KBM-7 (cell line): ENCODE measurements at regions not wholly inside any gene's neighbourhood (a gene's known extent, or its start where the extent isn't known, plus 50 kb on each side); places are given as distances from the start of the nearest gene placed in this dataset.
A peak's percentile ranks its signal among the peaks of the same experiment; 100 is the strongest.

Experiments
- DNase-seq: peaks from one replicate; pipeline ENCODE4 v3.0.0-alpha.2; 2015
- in situ Hi-C: fragments of 300-500 bp; cut with MboI; formaldehyde crosslinking; loops from 2 replicates; pipeline ENCODE4 v1.14.3; 2020; ENCODE audit warnings: low sequenced_read_pairs, low pct_unique_long_range_greater_than_20kb, mixed read lengths

DNA sequence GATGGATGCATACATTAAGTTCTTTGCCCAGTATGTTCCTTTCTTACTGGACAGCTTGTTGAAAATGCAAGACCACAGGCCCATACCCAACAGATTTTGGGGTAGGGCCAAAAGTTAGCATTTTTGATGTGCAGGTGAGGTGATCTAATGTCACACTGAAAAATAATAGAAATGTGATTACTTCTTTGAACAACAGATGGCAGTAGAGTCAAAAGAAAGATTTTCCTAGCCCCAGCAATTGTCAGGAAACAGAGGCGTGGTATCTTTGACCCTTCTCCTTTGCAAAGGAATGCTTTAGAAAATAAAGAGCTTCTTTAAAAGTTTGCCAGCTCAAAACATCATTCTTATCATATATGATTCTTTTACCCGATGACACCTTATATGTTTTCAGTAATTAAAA is 343.6 kb upstream of the SYT4 start:
- in situ Hi-C loops: no loop called here

DNA sequence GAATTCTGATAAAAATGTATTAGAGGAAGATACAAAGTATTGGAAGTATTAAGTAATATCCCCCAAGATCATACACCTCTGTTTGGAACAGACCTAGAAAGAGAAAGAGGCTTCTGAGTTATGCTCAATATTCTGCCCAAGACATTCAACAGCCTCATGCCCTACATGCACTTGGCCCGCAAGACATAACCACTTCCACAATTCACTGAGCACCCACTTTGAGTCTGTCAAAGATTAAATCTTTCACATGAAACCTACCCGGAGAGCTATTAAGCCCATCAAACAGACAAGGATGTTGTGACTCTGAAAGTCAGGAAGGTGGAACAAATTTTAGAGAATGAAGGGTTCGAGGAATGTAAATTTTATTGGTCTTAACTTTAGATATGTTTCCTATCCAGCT is 344.7 kb upstream of the SYT4 start:
- in situ Hi-C loops: no loop called here
- no peak for DNase-seq

More for the DNA sequence above, 343.6 kb upstream of the SYT4 start:
- peak; percentile 71 for DNase-seq

DNA sequence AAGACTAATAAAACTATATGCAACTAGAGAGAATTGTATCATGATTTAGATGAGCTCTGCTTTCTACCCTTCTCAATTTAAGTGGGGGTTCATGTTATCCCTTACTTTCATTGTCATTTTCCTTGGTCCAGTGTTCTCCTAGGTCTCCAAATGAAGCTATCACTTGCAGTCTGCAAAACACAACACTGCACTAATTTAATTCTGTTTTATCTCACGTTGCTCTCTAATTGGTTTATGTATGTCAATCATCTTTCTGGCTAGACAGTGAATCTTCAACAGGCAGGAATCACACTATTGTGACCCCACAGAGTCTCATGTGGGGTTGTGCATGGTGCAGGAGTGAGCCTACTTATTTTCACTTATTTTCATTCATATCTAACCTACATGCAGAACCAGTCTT is 348.3 kb upstream of the SYT4 start:
- no peak for DNase-seq
- in situ Hi-C loops: no loop called here

DNA sequence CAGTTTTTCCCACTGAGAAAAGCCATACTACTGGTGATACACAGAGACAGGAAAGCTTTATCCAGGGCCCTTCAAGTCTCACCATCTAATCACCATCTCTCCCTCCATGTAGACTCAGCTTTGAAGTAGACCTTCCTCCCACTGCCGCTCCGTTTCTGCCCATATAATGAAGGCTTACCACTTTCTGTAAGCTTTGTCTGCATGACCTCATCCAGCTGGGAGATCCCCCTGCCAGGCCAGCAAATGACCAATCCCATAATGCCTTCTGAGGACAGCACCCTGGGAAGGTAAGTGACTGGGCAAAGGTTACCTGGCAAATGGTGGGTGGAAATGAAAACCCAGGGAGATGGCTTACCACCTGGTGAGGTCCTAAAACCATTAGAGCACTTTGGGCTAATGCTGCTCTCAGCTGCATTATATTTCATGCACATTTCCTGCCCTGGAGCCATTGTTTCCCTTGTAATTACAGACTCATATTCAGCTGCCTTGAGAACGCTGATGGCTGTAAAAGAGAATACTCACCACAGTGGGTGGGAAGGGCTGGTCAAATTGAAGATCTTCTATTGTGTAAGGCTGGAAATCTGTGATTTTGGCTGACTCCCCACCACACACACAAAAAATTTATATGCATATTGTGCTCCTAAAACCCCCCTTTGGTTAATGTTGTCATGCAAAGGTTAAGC is 350.7 kb upstream of the SYT4 start:
- in situ Hi-C loops: no loop called here
- DNase-seq: no peak

DNA sequence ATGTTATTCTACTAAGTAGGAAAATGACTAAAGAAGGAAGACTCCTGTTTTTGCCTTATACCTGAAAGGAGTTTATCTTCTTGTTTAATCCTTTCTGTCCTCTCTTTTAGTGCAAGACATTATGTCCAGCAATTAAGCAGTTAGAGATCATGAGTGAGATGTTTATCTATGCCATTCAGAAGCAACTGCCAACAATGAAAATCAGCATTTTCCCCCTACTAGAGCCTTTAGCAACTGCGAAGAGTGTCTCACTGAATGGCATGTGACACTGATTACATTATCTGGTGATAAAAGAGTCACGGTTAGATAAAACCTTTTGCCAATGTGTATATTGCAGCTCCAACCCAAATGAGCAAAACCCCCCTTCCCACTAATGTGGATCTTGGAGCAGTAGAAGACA is 357.7 kb upstream of the SYT4 start:
- in situ Hi-C loops: no loop called here
- no peak for DNase-seq

DNA sequence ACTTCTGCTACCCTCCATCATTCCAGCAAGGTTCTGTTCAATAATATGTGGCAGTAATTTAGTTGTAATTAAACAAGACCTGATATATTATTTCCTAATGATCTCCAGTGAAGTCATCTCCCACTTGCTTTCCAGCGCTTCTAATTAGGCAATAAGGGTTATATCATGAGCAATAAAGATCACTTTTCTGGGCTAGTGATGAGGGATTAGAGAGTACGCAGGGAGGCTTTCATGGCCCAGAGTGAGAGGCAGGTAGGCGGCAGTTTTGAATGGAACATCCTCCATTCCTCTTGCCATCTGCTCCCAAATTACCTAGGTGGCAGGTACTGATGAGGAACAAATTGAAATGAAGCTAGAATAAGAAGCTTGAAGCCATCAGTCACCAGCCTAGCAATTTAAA is 358.1 kb upstream of the SYT4 start:
- in situ Hi-C loops: no loop called here
- DNase-seq: no peak

DNA sequence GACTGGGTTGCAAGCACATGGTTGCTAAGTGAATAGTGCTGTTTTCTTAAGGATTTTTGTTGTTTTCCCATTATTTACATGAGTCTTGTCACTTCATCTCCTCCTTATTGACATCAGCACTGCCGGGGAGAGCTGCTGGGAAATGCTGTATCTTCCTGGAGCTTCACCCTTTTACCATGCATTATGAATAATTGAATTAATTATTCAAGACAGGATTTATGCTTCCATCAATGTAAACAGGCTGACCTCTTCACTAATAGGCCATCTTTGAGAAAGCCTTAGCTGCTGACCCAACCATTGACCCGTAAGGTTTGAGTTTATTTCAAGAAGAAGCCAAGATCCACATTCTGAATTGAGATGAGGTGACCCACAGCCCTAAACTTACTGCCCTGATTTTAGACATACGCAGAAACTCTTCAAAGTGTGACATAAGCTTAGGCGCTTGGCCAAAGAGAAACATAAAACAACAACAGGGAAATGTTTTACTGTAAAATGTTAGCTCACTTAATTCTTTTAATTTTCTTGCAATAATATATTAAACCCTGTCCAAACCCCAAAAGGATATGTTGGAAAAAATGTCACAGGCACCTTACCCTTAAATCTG is 365.5 kb upstream of the SYT4 start:
- no peak for DNase-seq
- in situ Hi-C loops: no loop called here

DNA sequence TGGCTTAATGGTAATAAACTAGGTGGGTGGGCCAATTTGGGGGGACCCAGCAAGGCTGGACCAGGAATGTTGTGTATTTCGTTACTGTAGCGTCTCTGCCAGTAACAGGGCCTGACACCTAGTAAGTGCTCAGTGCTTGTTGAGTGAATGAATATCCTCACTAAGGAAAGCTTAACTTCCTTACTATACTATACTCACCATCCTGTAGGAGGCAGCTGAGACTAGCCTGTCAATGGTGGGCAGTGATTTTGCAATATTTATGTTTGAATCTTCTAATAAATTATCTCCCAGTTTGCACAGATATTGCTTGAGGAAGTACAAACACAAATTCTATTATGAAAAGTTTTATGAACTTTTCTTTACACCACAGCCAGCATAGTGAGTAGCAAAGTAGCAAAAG is 370.7 kb upstream of the SYT4 start:
- DNase-seq: no peak
- in situ Hi-C loops: no loop called here

DNA sequence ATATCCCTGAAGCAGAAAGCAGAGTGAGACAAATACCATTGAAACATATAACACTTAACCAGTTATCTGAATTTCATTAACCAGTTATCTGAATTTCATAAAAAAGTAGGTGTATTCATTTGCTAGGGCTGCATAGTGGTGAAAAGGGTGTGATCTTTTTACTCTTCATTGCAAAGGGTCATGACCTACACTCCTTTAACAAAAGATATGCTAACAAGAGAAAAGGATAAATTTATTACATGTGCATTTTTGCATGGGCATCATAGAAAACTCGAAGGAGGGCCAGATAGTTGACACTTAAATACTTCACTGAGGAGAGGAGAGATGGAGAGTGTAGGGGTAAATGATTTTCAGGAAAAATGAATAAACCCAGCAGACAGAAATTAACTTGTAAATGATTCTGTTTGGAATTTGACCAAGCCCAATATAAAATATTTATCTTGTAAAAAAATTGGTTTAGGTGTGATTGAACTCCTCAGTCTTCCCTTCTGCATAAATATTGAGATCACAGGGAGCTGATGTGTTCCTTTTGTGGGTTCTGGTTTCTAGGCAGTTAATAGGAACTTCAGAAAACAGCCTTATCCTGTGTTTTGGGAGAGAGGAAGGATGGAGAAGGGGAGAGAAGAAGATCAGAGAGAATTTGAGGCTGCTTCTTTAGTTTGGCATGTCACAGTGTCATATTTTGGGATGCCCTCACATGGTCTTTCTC is 372.5 kb upstream of the SYT4 start:
- in situ Hi-C loops: no loop called here
- no peak for DNase-seq

DNA sequence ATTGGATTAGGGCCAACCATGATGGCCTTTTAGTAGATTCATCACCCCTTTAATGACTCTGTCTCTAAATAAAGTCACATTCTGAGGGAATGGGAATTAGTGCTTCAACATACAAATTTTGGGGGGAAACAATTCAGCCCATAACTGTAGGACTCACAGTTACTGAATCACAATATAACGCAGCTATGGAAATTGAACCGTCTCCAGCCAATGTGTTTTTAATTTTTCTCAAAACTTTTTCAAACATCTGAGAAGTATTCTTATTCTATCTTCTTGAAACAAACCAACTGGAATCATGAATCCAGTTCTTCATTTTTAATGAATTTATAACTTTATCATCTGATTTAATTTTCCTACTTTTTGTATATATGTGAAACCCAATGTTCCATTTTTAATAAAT is 373.1 kb upstream of the SYT4 start:
- no peak for DNase-seq
- in situ Hi-C loops: no loop called here

DNA sequence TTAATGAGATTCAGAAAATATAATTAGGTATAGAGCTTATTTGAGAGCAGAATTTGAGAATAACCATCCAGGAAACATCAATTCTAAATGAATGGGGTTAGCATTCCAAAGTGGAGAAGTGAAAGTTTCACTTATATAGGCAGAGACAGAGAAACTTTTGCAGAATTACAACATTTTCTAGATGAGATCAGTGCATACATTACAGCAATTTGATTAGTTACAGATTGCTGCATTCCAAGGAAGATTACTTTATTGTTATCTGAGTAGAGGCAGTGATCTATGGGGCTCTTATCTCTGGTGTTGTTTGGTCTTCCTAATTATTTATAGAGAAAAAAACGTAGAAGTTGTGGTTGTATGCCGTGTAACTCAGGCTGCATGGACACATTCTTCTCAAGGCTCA is 373.8 kb upstream of the SYT4 start:
- in situ Hi-C loops: no loop called here
- DNase-seq: no peak

DNA sequence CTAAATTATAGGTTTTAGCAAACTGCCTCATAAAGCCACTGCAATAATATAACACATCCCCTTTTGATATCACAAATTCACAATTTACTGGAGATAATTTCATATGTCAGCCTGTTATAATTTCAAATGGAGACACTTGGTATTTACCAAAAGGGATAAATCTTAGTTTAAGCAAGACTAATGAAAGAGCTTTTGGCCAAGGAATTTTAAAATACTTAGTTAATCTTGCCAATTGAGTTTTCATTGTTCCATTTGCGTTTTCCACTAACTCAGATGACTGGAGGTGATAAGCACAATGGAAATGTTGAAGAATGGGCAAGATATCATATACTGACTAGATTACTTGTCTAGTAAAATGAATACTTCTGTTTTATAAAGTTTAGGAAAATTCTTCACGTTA is 379.3 kb upstream of the SYT4 start:
- no peak for DNase-seq
- in situ Hi-C loops: no loop called here

DNA sequence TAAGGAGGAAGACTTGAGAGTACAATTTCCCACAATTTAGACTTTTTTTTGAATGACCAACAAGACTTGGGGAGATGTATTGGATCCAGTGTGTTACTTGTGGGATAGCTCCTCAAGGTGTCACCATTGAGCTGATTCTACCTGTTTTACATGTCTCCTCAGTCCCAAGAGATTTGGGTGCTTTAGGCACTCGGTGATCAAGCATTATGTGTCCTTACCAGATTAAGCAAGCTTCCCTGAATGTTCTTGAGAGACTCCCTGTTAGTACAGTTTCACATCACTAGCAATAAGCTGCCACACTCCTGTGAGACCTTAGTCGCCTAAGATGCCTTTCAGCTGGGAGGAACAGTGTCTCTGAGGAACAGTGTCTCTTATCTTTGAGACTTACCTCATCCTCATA is 384.3 kb upstream of the SYT4 start:
- DNase-seq: peak; percentile 0
- in situ Hi-C loops: no loop called here

DNA sequence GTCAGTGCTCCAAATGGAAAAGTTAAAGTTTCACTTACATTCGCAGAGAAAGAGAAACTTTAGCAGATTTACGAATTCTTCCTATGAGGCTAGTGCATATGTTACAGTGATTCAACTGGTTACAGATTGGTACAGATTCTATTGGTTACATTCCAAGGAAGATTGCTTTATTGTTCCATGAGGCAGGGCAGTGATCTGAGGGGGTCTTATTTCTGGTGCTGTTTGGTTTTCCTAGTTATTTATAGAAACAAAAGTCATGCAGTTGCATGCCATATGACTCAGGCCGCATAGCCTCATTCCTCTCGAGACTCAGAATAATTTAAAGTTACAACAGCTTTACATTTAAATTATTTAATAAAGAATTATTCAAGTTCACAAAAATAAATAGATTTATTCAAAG is 385.4 kb upstream of the SYT4 start:
- no peak for DNase-seq
- in situ Hi-C loops: no loop called here

DNA sequence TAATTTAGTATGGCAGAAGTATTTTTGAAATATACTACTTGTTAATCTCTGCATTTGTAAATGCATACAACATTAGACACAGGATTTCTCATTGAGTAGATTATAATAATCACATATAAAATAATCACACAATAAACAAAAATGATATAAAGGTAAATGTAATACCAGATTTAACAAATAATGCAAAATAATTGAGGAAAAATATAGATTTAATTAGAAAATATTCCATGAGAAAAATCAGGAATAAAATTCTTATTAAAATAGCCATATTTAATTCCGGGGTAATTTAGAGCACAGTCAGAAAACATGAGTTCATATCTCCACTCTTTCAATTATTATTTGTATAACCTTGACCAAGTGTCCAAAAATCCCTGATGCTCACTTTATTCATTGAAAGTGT is 385.9 kb upstream of the SYT4 start:
- no peak for DNase-seq
- in situ Hi-C loops: no loop called here

DNA sequence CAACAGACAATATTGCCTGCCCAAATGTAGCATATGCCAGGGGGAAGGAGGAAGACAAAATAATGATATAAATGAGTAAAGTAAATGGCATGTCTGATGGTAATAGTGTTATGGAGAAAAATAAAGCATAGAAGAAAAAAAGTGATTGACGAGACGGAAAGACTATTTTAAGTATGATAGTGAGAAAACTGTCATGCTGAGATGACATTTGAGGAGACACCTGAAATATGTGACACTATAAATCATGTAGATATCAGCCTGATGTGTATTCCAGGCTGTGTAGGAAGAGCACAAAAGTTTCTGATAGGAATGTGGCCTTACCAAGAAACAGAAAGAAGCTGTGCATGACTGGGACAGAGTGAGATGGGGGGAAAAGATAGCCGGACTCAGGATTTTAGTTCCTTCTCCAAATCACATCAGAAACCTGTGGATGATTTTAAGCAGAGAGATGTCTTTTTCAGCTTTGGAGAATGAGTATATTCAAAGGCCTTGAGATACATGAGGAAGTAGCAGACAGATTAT is 387.3 kb upstream of the SYT4 start:
- in situ Hi-C loops: no loop called here
- DNase-seq: no peak

DNA sequence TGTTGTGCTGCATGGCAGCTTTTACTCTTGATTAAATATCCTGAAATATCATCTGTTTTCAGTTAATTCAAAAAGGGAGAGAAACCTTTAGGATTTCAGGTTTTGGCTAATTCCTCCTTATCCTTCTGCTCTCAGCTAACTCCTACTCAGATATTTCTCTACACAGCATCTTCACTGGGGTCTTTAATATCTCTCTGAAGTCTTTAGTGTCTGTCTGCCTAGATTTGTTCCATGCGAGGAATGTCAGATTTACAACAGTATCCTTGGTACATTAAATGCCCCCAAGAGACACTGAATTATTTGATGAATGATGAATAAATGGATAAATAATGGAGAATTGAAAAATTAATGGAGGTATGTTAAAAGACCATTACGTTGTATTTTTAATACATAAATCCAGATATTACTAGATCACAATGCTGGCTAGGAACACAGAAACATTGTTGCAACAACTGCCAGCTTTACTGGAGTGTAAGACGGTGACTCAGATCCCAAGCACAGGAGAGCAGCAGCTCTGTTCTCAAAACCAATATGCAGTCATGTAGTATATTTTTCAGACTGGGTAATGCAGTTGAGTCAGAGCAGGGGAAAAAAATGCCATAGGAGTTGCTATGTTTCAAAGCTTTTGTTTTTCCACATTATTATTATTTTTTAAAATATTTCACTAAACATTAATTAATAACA is 388.0 kb upstream of the SYT4 start:
- in situ Hi-C loops: no loop called here
- no peak for DNase-seq

DNA sequence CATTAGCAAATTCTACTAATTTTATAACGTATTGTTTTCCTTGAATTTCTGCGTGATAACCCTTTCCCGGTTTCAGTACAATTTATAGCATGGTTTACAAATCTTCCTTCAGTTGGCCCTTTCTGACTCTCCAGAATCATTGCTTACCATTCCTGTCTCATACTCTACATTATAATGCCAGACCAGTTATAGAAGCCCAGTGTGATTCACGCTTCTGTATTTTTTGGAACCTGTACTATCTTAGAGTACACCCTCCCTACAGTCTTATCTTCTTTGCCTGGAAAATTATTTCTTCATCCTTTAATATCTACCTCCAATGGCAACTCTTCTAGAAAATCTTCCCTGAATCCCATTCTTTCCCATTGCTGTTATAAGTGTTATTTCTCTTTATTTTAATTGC is 391.6 kb upstream of the SYT4 start:
- in situ Hi-C loops: no loop called here
- DNase-seq: no peak

DNA sequence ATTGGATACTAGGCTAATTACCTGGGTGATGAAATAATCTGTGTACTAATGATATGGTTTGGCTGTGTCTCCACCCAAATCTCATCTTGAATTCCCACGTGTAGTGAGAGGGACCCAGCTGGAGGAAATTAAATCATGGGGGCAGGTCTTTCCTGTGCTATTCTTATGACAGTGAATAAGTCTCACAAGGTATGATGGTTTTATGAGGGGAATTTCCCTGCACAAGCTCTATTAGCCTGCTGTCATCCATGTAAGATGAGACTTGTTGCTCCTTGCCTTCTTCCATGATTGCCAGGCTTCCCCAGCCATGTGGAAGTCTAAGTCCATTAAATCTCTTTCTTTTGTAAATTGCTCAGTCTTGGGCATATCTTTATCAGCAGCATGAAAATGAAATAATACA is 394.1 kb upstream of the SYT4 start:
- in situ Hi-C loops: no loop called here
- no peak for DNase-seq

DNA sequence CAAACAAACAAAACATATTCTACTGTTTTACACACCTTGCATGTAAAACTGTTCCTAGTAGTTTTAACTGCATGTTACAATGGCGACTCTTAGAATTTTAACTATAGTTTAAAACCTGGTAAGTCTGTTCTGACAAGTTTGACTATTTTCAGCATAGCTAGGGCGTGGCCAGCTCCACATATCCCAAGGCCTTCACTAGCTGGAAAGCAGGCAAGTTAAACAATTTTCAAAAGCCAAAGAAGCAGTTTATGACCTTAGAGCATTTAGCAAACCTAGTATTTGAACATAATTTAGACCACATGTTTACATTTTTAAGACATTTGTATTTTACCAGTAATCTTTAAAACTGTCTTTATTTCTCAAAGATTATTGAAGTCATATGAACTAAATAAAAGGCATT is 402.8 kb upstream of the SYT4 start:
- in situ Hi-C loops: no loop called here
- no peak for DNase-seq
